MCF 10A (cell line): ENCODE measurements at regions not wholly inside any gene's neighbourhood (a gene's known extent, or its start where the extent isn't known, plus 50 kb on each side); places are given as distances from the start of the nearest gene placed in this dataset.
A peak's percentile ranks its signal among the peaks of the same experiment; 100 is the strongest.

ENCODE experiments used
- BruUV-seq: library from RNA; stranded (reverse); fragments of 400-500 nt; replicated peaks from 2 replicates; lab custom pipeline; 2021; lab: Mats Ljungman, UMichigan
- CTCF ChIA-PET: fragments of 300-600 bp; sonication (Branson Sonifier 250); formaldehyde crosslinking; extraction: SDS; loops from one replicate; lab custom pipeline; 2021; ENCODE audit warnings: antibody characterized with exemption, inconsistent platforms; lab: Yijun Ruan, JAX
- POLR2A ChIA-PET: fragments of 300-600, 350-650 bp; sonication (Branson Sonifier 250); formaldehyde crosslinking; extraction: SDS; loops from one replicate; lab custom pipeline; 2020; ENCODE audit warnings: antibody characterized with exemption, inconsistent platforms; lab: Yijun Ruan, JAX
- DNase-seq: peaks from one replicate; pipeline ENCODE4 v3.0.0-alpha.2; 2018; ENCODE audit not compliant: unreplicated experiment
- H3K27ac Mint-ChIP-seq: one replicate; pipeline ENCODE4 v1.8.0; 2022; ENCODE audit warnings: mild to moderate bottlenecking, low read depth, mixed read lengths; ENCODE audit not compliant: unreplicated experiment
- H3K27me3 Mint-ChIP-seq: one replicate; pipeline ENCODE4 v1.8.0; 2022; ENCODE audit warnings: mixed read lengths; ENCODE audit not compliant: insufficient read depth, unreplicated experiment
- H3K36me3 Mint-ChIP-seq: one replicate; pipeline ENCODE4 v1.8.0; 2022; ENCODE audit warnings: mild to moderate bottlenecking, moderate library complexity, mixed read lengths; ENCODE audit not compliant: insufficient read depth, unreplicated experiment
- H3K4me1 Mint-ChIP-seq: one replicate; pipeline ENCODE4 v1.8.0; 2022; ENCODE audit warnings: mixed read lengths; ENCODE audit not compliant: insufficient read depth, unreplicated experiment
- H3K4me3 Mint-ChIP-seq: one replicate; pipeline ENCODE4 v1.8.0; 2022; ENCODE audit warnings: mild to moderate bottlenecking, moderate library complexity, mixed read lengths; ENCODE audit not compliant: unreplicated experiment
- H3K9me3 Mint-ChIP-seq: one replicate; pipeline ENCODE4 v1.8.0; 2022; ENCODE audit warnings: mixed read lengths; ENCODE audit not compliant: unreplicated experiment
- intact Hi-C: fragments of 100-400 bp; cut with micrococcal nuclease; formaldehyde crosslinking; loops from 2 replicates; pipeline ENCODE4 v1.14.1; 2022
- TF ChIP-seq, protein P1 (sequence below): fragments of 200-600 bp; IDR thresholded peaks from one replicate; pipeline ENCODE4 v1.8.0; 2022; ENCODE audit warnings: antibody characterized with exemption, mild to moderate bottlenecking; ENCODE audit not compliant: unreplicated experiment

- DNase-seq: no peak
- Mint-ChIP-seq H3K36me3 (no peaks in the 10 kb centered on the region), H3K4me3 (no peak overlapping the region), H3K27me3 (peaks cover 11% of the 10 kb centered on the region), H3K27ac (no peak overlapping the region), H3K4me1 (peaks cover 16% of the 10 kb centered on the region), H3K9me3 (no peaks in the 10 kb centered on the region)
- TF ChIP-seq, protein P1, sequence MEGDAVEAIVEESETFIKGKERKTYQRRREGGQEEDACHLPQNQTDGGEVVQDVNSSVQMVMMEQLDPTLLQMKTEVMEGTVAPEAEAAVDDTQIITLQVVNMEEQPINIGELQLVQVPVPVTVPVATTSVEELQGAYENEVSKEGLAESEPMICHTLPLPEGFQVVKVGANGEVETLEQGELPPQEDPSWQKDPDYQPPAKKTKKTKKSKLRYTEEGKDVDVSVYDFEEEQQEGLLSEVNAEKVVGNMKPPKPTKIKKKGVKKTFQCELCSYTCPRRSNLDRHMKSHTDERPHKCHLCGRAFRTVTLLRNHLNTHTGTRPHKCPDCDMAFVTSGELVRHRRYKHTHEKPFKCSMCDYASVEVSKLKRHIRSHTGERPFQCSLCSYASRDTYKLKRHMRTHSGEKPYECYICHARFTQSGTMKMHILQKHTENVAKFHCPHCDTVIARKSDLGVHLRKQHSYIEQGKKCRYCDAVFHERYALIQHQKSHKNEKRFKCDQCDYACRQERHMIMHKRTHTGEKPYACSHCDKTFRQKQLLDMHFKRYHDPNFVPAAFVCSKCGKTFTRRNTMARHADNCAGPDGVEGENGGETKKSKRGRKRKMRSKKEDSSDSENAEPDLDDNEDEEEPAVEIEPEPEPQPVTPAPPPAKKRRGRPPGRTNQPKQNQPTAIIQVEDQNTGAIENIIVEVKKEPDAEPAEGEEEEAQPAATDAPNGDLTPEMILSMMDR: no peak
- intact Hi-C loops: no loop called here
- CTCF ChIA-PET: no interaction called here
- no TSS peak for BruUV-seq
- POLR2A ChIA-PET: no interaction called here
Measured at GRCh38 chr1:30512914-30513265, 210.5 kb downstream of the MATN1 start.

DNA sequence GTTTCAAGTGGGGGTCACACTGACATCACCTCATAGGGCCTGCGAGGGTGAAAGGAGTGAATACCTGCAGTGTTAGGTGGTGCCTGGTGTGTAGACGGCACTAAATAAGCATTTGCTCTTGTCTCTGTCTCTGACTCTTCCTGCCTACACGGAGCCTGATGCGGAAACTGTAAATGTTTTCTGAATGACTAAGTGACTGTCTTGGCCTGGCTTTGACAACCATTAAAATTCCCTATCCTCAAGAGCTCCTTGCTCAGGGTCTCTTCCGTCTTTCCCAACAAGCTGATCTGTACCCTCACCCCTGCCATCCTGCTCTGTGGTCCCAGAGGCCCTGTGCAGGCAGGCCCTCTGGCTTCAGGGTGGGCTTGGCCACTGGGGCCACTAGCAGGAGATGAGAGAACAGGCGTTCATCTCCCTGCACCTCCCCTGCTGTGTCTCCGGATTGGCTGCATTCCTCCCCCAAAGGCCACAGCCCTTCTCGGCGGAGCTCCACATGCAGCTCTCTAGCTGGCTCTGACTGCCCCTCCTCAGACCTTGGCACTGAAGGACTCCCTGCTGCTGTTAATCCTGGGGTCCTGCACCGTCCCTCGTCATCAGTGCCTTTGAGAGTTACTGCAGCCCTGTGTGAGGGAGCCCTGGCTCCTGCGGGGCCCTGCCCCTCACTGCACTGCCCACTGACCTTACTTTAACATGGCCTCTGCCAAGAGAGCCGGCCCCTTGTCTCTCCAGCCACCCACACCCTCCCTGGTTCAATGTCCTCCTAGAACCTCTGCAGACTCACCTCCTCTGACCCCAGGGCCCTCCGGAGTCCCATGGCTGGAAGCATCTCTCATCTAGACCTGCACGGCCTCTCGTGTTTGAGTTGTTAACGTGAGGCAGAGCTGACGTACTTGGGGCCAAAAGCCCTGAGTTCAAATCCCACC is 211.1 kb downstream of the MATN1 start:
- H3K36me3 Mint-ChIP-seq: no peaks in the 10 kb centered on the region
- DNase-seq: peak; percentile 27
- intact Hi-C loops: no loop called here
- no peak overlapping the region for H3K4me3 Mint-ChIP-seq
- ChIA-PET CTCF (no interaction called here), POLR2A (no interaction called here)
- H3K9me3 Mint-ChIP-seq: no peaks in the 10 kb centered on the region
- H3K4me1 Mint-ChIP-seq: peaks cover 16% of the 10 kb centered on the region
- BruUV-seq: no TSS peak
- TF ChIP-seq, protein P1: no peak
- H3K27ac Mint-ChIP-seq: no peak overlapping the region
- H3K27me3 Mint-ChIP-seq: peaks cover 11% of the 10 kb centered on the region

DNA sequence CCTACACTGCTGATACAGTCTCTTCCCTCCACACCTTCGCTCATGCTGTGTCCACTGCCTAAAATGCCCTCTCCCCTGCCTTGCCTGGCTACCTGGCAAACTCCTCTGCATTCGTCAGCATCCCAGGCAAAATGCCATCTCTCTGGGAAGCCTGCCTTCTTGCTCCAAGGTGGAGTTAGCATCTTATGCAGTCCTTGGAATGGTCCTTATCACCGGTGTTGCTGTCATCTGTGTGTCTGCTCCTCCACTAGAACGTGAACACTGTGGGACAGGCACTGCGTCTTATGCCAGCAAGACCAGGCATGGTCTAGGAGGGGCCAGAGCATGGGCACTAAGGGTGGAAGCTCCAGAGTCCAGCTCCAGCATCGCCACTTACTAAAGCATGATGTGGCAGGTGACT is 211.8 kb downstream of the MATN1 start:
- TF ChIP-seq, protein P1: no peak
- Mint-ChIP-seq H3K4me1 (peaks cover 16% of the 10 kb centered on the region), H3K4me3 (no peak overlapping the region), H3K9me3 (no peaks in the 10 kb centered on the region), H3K27ac (no peak overlapping the region), H3K36me3 (no peaks in the 10 kb centered on the region), H3K27me3 (peaks cover 11% of the 10 kb centered on the region)
- peak; percentile 27 for DNase-seq
- intact Hi-C loops: no loop called here
- CTCF ChIA-PET: no interaction called here
- POLR2A ChIA-PET: no interaction called here
- no TSS peak for BruUV-seq

DNA sequence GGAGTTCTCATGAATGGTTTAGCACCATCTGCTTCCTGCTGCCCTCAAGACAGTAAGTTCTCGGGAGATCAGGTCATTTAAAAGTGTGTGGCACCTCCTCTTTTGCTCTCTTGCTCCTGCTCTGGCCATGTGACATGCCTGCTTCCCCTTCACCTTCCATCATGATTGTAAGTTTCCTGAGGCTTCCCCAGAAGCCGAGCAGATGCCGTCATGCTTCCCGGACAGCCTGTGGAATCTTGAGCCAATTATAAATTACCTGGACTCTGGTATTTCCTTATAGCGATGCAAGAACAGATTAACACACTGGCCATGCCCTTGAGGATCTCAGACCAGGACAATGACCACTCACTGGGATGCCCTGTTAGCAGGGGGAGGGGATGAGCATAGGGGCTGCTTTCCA is 212.3 kb downstream of the MATN1 start:
- ChIA-PET CTCF (no interaction called here), POLR2A (no interaction called here)
- peaks cover 11% of the 10 kb centered on the region for H3K27me3 Mint-ChIP-seq
- H3K27ac Mint-ChIP-seq: no peak overlapping the region
- no peak for DNase-seq
- H3K4me1 Mint-ChIP-seq: peaks cover 16% of the 10 kb centered on the region
- TF ChIP-seq, protein P1: no peak
- intact Hi-C loops: no loop called here
- no peaks in the 10 kb centered on the region for H3K9me3 Mint-ChIP-seq
- no peak overlapping the region for H3K4me3 Mint-ChIP-seq
- no TSS peak for BruUV-seq
- no peaks in the 10 kb centered on the region for H3K36me3 Mint-ChIP-seq
